Ecto neural progenitor cell (in vitro differentiated cells): ENCODE measurements at regions not wholly inside any gene's neighbourhood (a gene's known extent, or its start where the extent isn't known, plus 50 kb on each side); places are given as distances from the start of the nearest gene placed in this dataset.
A peak's percentile ranks its signal among the peaks of the same experiment; 100 is the strongest.
"Not testable (repeated sequence)": the region's sequence is repeated elsewhere in the genome, so short reads cannot be mapped to it uniquely, and the experiment has no call there.

Experiments used
- DNase-seq: peaks from one replicate; pipeline ENCODE4 v3.0.0-alpha.2; 2018; ENCODE audit warnings: low spot score

DNA sequence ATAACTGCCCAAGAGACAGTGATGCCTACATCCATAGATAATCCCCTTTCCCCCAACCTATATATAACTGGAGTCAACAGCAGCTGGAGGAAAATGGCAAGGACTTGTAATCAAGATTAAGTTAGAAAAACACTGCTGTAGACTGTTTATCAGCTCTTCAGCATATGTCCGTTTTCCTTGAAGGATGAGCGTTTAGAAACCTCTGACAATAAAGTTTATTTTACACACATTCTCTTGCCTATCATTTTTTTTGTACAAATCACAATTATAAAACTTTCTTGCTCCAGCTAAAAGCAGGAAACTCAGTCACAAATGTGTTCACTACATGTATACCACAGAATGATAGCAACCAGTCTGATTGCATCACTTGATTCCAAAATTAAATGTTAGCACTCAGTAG, 50.8 kb downstream of the PPIAL4G start:
- DNase-seq = not testable (repeated sequence)

- not testable (repeated sequence) for DNase-seq
Observed at GRCh38 chr1:148429856-148430255, 53.2 kb downstream of the PPIAL4G start.

DNA sequence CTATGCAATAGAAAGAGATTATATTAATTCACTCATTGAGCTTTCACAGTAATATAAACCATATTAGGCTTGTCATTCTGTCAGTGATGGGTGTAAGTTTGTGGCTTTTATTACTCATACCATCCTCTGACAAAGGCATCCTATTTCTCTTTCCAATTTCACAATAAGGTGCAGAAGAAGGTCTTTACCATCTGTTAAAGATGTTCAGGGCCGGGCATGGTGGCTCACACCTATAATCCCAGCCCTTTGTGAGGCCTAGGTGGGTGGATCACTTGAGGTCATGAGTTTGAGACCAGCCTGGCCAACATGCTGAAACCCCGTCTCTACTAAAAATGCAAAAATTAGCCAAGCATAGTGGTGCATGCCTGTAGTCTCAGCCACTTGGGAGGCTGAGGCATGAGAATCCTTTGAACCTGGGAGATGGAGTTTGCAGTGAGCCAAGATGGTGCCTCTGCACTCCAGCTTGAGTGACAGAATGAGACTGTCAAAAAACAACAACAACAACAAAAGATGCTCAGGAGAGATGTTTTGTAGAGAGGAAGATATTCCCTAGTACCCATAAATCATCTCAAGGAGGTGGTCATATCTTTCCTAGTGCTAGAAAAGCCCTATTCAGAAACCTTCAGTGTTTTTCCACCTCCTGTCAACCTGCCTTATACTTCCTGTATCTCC, 56.0 kb downstream of the PPIAL4G start:
- DNase-seq = not testable (repeated sequence)

GRCh38 chr1:148426385-148426784, 56.7 kb downstream of the PPIAL4G start:
- not testable (repeated sequence) for DNase-seq

DNA sequence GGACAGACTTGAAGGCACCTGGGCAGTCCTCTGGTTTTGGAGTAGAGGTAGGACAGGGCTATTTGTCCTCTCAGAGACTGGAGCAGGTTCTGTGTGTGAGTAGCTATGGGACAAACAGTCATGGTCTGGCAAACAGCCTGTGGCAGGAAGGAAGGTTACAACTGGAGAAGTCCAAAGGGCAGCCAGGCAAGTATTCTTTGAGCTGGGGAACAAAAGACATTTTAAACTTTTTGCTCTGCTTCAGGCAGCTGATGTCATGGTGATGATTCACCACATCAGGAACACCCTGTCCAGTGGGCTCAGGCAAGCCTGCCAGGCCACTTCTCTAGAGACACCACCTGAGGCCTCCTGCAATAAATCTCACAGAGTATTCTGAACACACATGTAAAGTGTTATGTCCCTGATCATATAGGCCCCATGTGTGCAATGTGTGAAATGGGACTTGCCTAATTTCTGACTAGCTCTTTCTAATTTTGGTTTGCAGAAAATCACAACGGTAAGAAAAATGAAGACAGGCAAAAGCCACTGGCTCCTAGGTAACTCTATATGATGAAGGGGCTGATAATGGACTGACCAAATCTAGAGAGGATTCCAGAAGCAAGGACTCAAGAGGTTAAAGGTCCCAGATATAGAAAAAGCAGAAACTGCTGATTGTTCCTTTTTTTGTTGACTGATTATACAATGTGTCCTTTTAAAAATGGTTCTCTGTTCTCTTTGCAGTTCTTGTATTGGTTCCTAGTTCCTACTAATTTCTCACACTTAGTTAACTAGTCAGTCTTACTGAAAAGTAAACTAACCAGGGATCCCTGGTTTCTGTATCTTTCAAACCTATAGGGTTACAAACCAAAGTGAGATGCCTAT, 58.7 kb downstream of the PPIAL4G start:
- not testable (repeated sequence) for DNase-seq

DNA sequence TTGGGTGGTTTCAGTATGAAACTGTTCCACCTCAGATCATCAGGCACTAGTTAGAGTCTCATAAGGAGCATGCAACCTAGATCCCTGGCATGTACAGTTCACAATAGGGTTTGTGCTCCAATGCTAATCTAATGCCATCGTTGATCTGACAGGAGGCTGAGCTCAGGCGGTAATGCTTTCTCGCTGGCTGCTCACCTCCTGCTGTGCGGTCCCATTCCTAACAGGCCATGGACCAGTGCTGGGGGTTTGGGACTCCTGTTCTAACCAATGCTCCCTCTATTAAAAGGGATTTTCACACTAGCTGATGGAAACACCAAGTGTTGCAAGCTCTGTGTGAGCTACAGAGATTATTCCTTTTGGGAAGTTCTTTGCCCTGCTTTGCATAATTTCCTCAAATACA, 60.2 kb downstream of the PPIAL4G start:
- DNase-seq = not testable (repeated sequence)

GRCh38 chr1:148417241-148417640, 65.9 kb downstream of the PPIAL4G start:
- not testable (repeated sequence) for DNase-seq

DNA sequence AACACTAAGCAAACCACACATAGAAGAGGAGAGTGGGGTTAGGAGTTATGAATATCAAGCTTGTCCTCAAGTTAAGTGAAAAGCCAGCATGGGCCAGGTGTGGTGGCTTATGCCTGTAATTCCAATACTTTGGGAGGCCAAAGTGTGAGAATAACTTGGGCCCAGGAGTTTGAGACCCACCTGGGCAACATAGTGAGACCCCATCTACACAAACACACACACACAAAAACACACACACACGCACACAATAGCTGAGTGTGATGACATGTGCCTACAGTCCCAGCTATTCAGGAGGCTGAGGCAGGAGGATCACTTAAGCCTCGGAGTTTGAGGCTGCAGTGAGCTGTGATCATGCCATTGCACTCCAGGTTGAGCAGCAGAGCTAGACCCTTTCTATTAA, 69.7 kb downstream of the PPIAL4G start:
- not testable (repeated sequence) for DNase-seq

GRCh38 chr1:148404786-148405568, 78.1 kb downstream of the PPIAL4G start:
- not testable (repeated sequence) for DNase-seq

DNA sequence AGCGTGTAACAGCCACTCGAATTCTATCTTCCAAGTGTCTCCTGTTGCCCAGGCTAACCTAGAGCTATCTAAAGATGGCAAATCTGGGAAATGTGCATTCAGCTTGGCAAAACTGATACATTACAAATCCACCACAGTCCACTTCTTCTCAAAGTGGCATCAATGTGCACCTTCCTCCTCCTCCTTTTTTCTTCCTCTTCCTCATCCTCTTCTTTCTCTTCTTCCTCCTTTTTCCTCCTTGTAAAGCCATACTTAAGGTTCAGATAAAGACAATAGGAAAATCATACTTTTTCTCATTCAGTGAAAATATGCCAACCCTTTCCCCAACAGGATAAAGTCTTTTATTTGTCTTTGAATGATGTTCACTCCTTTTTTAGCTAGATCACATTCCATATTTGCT, 79.2 kb downstream of the PPIAL4G start:
- DNase-seq = not testable (repeated sequence)

DNA sequence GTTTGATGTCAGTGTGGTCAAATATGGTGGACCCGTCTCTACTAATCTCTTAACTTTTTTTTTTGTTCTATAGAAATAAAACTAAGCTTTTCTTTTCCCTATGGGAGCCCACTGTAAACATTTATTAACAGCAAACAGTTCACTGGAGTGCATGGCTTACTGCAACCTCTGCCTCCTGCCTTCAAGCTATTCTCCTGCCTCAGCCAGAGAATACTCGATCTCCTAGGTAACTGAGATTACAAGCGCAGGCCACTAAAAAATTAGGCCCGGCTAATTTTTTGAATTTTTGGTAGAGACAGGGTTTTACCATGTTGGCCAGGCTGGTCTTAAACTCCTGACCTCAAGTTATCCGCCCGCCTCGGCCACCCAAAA, 80.0 kb downstream of the PPIAL4G start:
- DNase-seq = not testable (repeated sequence)

- DNase-seq = peak; percentile 84
Observed at GRCh38 chr1:148402152-148403084, 80.7 kb downstream of the PPIAL4G start.

GRCh38 chr1:148397516-148397915, 85.6 kb downstream of the PPIAL4G start:
- DNase-seq = not testable (repeated sequence)

DNA sequence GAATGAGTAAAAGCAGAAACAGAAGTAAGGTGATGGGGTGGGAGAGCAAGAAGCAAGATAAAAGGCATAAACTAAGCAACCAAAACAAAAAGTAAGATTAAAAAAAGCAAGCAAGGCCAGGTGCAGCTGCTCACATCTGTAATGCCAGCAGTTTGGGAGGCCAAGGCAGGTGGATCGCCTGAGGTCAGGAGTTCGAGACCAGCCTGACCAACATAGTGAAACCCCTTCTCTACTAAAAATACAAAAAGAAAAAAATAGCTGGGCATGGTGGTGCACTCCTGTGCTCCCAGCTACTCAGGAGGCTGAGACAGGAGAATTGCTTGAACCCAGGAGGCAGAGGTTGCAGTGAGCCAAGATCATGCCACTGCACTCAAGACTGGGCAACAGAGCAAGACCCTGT, 90.6 kb downstream of the PPIAL4G start:
- not testable (repeated sequence) for DNase-seq

GRCh38 chr1:148391323-148391722, 91.8 kb downstream of the PPIAL4G start:
- DNase-seq = not testable (repeated sequence)

GRCh38 chr1:148389027-148389339, 94.1 kb downstream of the PPIAL4G start:
- DNase-seq = no peak

GRCh38 chr1:148388260-148389026, 94.7 kb downstream of the PPIAL4G start:
- DNase-seq = peak; percentile 88

- DNase-seq = not testable (repeated sequence)
Observed at GRCh38 chr1:148387949-148388259, 95.2 kb downstream of the PPIAL4G start.

DNA sequence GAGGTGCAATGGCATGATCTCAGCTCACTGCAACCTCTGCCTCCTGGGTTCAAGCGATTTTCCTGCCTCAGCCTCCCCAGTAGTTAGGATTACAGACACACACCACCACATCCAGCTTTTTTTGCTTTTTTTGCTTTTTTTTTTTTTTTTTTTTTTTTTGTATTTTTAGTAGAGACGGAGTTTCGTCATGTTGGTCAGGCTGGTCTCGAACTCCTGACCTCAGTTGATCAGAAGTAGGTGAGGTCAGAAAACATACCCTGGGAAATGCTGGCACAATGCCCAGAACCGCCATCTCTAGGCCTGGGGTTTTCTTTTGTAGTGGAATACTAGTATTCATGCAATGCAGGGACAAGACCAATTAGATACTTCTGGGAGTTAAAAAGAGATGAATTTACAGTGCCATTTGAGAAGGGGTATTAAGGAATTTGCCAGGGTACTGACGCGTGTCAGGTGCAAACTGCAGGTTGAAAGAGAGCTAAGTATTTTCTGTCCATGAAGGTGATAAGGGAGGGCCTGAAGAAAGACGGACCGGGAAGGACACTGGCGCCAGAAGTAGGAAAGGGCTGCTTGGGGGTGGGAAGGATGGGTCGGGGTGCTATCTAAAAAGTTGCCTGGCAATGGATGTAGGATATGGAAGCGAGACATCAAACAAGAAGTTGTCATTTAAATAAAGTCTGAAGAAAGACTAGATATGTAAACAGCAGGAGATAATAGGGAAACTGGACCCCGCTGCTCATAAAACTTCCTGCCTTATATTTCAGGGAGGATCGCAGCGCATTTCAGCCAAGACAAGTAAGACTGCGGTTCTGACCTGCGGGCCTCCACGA, 95.8 kb downstream of the PPIAL4G start:
- not testable (repeated sequence) for DNase-seq

DNA sequence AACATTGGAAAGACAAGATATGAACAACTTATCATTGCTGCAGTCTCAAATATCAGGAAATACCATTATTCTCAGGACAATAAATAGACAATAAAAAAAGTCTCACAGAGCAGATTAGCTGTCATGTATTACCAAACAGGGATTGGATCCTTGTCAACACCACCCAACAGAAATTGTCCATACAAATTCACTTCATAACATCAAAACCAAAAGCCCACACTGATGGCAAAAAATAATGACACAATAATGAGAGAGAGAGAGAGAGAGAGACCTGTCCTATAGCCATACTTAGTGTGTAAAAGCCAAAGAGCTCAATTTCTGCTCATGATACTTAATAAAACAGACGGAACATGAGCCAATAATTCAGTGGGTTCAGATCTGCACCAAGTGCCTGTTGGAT, 96.5 kb downstream of the PPIAL4G start:
- DNase-seq = no peak
